ENCODE measurements at regions not wholly inside any gene's neighbourhood (a gene's known extent, or its start where the extent isn't known, plus 50 kb on each side); places are given as distances from the start of the nearest gene placed in this dataset.

DNA sequence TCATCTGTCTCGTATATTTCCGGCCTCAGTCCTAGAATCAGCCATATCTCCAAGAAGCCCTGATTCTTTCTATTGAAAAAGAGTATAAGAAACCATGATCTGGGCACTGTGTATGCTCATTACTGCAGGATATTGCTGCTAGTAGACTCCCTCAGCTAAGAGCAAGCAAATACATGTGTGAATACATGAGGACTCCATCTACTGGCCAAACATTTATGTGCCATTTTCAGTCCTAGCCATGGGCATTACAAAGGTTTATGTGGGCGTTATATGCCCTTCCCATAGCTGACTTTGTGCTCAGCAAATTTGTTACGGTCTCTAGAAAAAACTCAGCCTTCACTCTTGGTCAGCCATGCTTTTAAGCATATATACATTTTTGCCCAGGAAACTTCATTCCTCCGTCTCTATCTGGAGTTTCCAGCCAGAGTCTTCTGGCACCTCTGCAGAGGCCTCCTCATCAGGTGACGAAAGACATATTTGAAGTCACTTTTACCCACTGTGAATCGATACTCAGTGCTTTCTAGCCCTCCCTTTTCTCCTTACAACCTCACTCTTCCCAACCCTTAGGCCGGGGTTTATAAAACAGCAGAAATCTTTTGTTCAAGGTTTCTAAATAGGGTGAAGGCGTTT lies 1495.6 kb upstream of the CDH6 start:
- TF ChIP-seq, protein P1, sequence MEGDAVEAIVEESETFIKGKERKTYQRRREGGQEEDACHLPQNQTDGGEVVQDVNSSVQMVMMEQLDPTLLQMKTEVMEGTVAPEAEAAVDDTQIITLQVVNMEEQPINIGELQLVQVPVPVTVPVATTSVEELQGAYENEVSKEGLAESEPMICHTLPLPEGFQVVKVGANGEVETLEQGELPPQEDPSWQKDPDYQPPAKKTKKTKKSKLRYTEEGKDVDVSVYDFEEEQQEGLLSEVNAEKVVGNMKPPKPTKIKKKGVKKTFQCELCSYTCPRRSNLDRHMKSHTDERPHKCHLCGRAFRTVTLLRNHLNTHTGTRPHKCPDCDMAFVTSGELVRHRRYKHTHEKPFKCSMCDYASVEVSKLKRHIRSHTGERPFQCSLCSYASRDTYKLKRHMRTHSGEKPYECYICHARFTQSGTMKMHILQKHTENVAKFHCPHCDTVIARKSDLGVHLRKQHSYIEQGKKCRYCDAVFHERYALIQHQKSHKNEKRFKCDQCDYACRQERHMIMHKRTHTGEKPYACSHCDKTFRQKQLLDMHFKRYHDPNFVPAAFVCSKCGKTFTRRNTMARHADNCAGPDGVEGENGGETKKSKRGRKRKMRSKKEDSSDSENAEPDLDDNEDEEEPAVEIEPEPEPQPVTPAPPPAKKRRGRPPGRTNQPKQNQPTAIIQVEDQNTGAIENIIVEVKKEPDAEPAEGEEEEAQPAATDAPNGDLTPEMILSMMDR (IDR thresholded peaks at IDR 0.05), result no peak
- no peak for TF ChIP-seq POLR2A (IDR thresholded peaks at IDR 0.05)
